Skin epidermis (tissue), 12 donors: ENCODE measurements at regions not wholly inside any gene's neighbourhood (a gene's known extent, or its start where the extent isn't known, plus 50 kb on each side); places are given as distances from the start of the nearest gene placed in this dataset.

Experiments used
- H3K27ac ChIP-seq, 21 experiments: fragments of 200-600 bp; sonication (generic) in 11 of 21; one replicate each; pipeline ENCODE4 v1.5.0; 2020; ENCODE audit warnings: mild to moderate bottlenecking in 3 of 21, inconsistent platforms in 2 of 21, moderate library complexity in 2 of 21
- H3K4me3 ChIP-seq, 7 experiments: fragments of 200-600 bp; sonication (generic) in 2 of 7; one replicate each; pipeline ENCODE4 v1.5.0; 2020; ENCODE audit warnings: inconsistent platforms in 2 of 7, mild to moderate bottlenecking in 2 of 7, moderate library complexity in 1 of 7

- H3K27ac ChIP-seq = no peak overlapping the region
- no peak overlapping the region for H3K4me3 ChIP-seq
Measured at GRCh38 chr22:47240116-47240515, 477.7 kb downstream of the TBC1D22A start.

- Histone ChIP-seq H3K27ac (no peak overlapping the region), H3K4me3 (no peak overlapping the region)
Measured at GRCh38 chr22:47239474-47239860, 477.0 kb downstream of the TBC1D22A start.

GRCh38 chr22:47238690-47239473, 476.4 kb downstream of the TBC1D22A start:
- no peak overlapping the region for H3K27ac ChIP-seq

GRCh38 chr22:47237890-47238480, 475.5 kb downstream of the TBC1D22A start:
- Histone ChIP-seq H3K4me3 (no peak overlapping the region), H3K27ac (no peak overlapping the region)

More at GRCh38 chr22:47238690-47239473, 476.4 kb downstream of the TBC1D22A start:
- H3K4me3 ChIP-seq = no peak overlapping the region

GRCh38 chr22:47236718-47237117, 474.3 kb downstream of the TBC1D22A start:
- Histone ChIP-seq H3K4me3 (no peak overlapping the region), H3K27ac (no peak overlapping the region)

- H3K4me3 ChIP-seq = no peak overlapping the region
- H3K27ac ChIP-seq = no peak overlapping the region
Measured at GRCh38 chr22:47236161-47236560, 473.7 kb downstream of the TBC1D22A start.

- no peak overlapping the region for H3K4me3 ChIP-seq
- no peak overlapping the region for H3K27ac ChIP-seq
Measured at GRCh38 chr22:47233316-47234243, 471.1 kb downstream of the TBC1D22A start.

- H3K27ac ChIP-seq = no peak overlapping the region
- H3K4me3 ChIP-seq = no peak overlapping the region
Measured at GRCh38 chr22:47232753-47233152, 470.3 kb downstream of the TBC1D22A start.

- Histone ChIP-seq H3K27ac (no peak overlapping the region), H3K4me3 (no peak overlapping the region)
Measured at GRCh38 chr22:47232197-47232596, 469.7 kb downstream of the TBC1D22A start.

GRCh38 chr22:47231759-47232158, 469.3 kb downstream of the TBC1D22A start:
- Histone ChIP-seq H3K4me3 (no peak overlapping the region), H3K27ac (no peak overlapping the region)

GRCh38 chr22:47230741-47231140, 468.3 kb downstream of the TBC1D22A start:
- no peak overlapping the region for H3K27ac ChIP-seq

GRCh38 chr22:47230251-47230650, 467.8 kb downstream of the TBC1D22A start:
- H3K27ac ChIP-seq = no peak overlapping the region
- no peak overlapping the region for H3K4me3 ChIP-seq

More at GRCh38 chr22:47230741-47231140, 468.3 kb downstream of the TBC1D22A start:
- H3K4me3 ChIP-seq = no peak overlapping the region

- H3K4me3 ChIP-seq = no peak overlapping the region
Measured at GRCh38 chr22:47228767-47229166, 466.3 kb downstream of the TBC1D22A start.

GRCh38 chr22:47225931-47226633, 463.6 kb downstream of the TBC1D22A start:
- Histone ChIP-seq H3K4me3 (no peak overlapping the region), H3K27ac (no peak overlapping the region)

More at GRCh38 chr22:47228767-47229166, 466.3 kb downstream of the TBC1D22A start:
- no peak overlapping the region for H3K27ac ChIP-seq

GRCh38 chr22:47225080-47225930, 462.9 kb downstream of the TBC1D22A start:
- Histone ChIP-seq H3K4me3 (no peak overlapping the region), H3K27ac (no peak overlapping the region)
